ENCODE measurements at regions not wholly inside any gene's neighbourhood (a gene's known extent, or its start where the extent isn't known, plus 50 kb on each side); places are given as distances from the start of the nearest gene placed in this dataset.

DNA sequence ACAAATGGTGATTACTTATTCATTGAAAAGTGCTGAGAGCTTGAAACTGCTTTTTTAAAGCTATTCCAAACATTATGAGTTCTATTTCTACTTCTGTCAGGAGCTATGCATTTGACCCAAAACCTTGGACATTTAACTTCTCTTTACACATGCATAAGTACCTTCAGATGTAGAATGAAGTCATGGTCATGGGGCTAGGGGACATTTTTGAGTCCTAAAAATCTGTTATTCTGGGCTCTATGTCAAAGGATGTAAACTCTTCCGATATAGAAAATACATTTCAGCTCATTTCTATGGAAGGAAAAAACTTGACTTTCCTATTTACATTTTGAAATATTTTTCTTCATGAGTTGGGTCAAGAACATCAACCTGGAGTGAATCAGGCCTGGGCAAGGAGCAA, 179.5 kb upstream of the CXCL12 start (continued):
- TF ChIP-seq, protein P1, sequence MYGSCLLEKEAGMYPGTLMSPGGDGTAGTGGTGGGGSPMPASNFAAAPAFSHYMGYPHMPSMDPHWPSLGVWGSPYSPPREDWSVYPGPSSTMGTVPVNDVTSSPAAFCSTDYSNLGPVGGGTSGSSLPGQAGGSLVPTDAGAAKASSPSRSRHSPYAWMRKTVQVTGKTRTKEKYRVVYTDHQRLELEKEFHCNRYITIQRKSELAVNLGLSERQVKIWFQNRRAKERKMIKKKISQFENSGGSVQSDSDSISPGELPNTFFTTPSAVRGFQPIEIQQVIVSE (CRISPR knock-in tag; IDR thresholded peaks at IDR 0.05; ENCODE audit: borderline replicate concordance), result no peak
- TF ChIP-seq, protein P2, sequence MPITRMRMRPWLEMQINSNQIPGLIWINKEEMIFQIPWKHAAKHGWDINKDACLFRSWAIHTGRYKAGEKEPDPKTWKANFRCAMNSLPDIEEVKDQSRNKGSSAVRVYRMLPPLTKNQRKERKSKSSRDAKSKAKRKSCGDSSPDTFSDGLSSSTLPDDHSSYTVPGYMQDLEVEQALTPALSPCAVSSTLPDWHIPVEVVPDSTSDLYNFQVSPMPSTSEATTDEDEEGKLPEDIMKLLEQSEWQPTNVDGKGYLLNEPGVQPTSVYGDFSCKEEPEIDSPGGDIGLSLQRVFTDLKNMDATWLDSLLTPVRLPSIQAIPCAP (CRISPR knock-in tag; IDR thresholded peaks at IDR 0.05), result no peak
- TF ChIP-seq, protein P3, sequence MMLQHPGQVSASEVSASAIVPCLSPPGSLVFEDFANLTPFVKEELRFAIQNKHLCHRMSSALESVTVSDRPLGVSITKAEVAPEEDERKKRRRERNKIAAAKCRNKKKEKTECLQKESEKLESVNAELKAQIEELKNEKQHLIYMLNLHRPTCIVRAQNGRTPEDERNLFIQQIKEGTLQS (CRISPR knock-in tag; conservative IDR thresholded peaks at IDR 0.05), result no peak
- no peak for TF ChIP-seq ESRRA (CRISPR knock-in tag; IDR thresholded peaks at IDR 0.05; ENCODE audit: borderline replicate concordance)
- TF ChIP-seq, protein P4, sequence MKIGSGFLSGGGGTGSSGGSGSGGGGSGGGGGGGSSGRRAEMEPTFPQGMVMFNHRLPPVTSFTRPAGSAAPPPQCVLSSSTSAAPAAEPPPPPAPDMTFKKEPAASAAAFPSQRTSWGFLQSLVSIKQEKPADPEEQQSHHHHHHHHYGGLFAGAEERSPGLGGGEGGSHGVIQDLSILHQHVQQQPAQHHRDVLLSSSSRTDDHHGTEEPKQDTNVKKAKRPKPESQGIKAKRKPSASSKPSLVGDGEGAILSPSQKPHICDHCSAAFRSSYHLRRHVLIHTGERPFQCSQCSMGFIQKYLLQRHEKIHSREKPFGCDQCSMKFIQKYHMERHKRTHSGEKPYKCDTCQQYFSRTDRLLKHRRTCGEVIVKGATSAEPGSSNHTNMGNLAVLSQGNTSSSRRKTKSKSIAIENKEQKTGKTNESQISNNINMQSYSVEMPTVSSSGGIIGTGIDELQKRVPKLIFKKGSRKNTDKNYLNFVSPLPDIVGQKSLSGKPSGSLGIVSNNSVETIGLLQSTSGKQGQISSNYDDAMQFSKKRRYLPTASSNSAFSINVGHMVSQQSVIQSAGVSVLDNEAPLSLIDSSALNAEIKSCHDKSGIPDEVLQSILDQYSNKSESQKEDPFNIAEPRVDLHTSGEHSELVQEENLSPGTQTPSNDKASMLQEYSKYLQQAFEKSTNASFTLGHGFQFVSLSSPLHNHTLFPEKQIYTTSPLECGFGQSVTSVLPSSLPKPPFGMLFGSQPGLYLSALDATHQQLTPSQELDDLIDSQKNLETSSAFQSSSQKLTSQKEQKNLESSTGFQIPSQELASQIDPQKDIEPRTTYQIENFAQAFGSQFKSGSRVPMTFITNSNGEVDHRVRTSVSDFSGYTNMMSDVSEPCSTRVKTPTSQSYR (CRISPR knock-in tag; IDR thresholded peaks at IDR 0.05), result no peak
- TF ChIP-seq TCF7 (CRISPR knock-in tag; IDR thresholded peaks at IDR 0.05; ENCODE audit: low read depth), result no peak
- TF ChIP-seq ZNF416 (CRISPR knock-in tag; IDR thresholded peaks at IDR 0.05), result no peak
- TF ChIP-seq CREM (CRISPR knock-in tag; IDR thresholded peaks at IDR 0.05), result no peak
- no peak for TF ChIP-seq PRRX2 (CRISPR knock-in tag; IDR thresholded peaks at IDR 0.05)

DNA sequence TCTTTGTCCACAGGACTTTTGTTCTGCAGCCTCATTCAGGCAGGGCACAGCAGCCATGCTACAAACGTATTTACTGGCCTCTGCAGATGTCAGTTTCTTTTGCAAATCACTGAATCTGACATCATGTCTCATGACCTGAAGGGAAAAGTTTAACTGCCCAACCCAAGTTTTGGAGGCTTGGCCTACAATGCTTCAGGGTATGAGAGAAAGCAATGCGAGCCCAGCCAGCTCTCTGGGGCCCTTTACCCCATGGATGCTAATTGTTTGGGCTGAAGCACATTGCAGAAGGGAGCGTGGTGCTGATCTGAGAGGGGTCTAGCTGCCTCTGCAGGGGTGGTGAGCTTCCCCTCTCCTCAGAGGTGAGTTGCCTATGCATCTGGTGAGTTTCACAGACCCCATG, 179.9 kb upstream of the CXCL12 start:
- H3K9me3 Mint-ChIP-seq, result no peaks in the 10 kb centered on the region
- DNase-seq (ENCODE audit: low spot score) (no peak), ATAC-seq (no peak)
- no peak overlapping the region for H3K4me3 Mint-ChIP-seq
- H3K4me1 Mint-ChIP-seq, result peaks cover 5% of the 10 kb centered on the region
- ChIA-PET CTCF (no interaction called here), POLR2A (no interaction called here)
- TF ChIP-seq SMAD4 (CRISPR knock-in tag; IDR thresholded peaks at IDR 0.05), result no peak
- TF ChIP-seq, protein P5, sequence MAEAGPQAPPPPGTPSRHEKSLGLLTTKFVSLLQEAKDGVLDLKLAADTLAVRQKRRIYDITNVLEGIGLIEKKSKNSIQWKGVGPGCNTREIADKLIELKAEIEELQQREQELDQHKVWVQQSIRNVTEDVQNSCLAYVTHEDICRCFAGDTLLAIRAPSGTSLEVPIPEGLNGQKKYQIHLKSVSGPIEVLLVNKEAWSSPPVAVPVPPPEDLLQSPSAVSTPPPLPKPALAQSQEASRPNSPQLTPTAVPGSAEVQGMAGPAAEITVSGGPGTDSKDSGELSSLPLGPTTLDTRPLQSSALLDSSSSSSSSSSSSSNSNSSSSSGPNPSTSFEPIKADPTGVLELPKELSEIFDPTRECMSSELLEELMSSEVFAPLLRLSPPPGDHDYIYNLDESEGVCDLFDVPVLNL (CRISPR knock-in tag; IDR thresholded peaks at IDR 0.05; ENCODE audit: borderline replicate concordance, low read depth), result no peak
- no peak for TF ChIP-seq CREM (CRISPR knock-in tag; IDR thresholded peaks at IDR 0.05)
- TF ChIP-seq, protein P1 (CRISPR knock-in tag; IDR thresholded peaks at IDR 0.05; ENCODE audit: borderline replicate concordance), result no peak
- no peak for TF ChIP-seq OVOL2 (CRISPR knock-in tag; IDR thresholded peaks at IDR 0.05; ENCODE audit: borderline replicate concordance)
- no peak for TF ChIP-seq KAT7 (CRISPR knock-in tag; IDR thresholded peaks at IDR 0.05; ENCODE audit: borderline replicate concordance)
- no peak for TF ChIP-seq ZBTB21 (CRISPR knock-in tag; IDR thresholded peaks at IDR 0.05; ENCODE audit: borderline replicate concordance)
- TF ChIP-seq, protein P6, sequence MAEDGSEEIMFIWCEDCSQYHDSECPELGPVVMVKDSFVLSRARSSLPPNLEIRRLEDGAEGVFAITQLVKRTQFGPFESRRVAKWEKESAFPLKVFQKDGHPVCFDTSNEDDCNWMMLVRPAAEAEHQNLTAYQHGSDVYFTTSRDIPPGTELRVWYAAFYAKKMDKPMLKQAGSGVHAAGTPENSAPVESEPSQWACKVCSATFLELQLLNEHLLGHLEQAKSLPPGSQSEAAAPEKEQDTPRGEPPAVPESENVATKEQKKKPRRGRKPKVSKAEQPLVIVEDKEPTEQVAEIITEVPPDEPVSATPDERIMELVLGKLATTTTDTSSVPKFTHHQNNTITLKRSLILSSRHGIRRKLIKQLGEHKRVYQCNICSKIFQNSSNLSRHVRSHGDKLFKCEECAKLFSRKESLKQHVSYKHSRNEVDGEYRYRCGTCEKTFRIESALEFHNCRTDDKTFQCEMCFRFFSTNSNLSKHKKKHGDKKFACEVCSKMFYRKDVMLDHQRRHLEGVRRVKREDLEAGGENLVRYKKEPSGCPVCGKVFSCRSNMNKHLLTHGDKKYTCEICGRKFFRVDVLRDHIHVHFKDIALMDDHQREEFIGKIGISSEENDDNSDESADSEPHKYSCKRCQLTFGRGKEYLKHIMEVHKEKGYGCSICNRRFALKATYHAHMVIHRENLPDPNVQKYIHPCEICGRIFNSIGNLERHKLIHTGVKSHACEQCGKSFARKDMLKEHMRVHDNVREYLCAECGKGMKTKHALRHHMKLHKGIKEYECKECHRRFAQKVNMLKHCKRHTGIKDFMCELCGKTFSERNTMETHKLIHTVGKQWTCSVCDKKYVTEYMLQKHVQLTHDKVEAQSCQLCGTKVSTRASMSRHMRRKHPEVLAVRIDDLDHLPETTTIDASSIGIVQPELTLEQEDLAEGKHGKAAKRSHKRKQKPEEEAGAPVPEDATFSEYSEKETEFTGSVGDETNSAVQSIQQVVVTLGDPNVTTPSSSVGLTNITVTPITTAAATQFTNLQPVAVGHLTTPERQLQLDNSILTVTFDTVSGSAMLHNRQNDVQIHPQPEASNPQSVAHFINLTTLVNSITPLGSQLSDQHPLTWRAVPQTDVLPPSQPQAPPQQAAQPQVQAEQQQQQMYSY (CRISPR knock-in tag; IDR thresholded peaks at IDR 0.05), result no peak
- TF ChIP-seq, protein P7, sequence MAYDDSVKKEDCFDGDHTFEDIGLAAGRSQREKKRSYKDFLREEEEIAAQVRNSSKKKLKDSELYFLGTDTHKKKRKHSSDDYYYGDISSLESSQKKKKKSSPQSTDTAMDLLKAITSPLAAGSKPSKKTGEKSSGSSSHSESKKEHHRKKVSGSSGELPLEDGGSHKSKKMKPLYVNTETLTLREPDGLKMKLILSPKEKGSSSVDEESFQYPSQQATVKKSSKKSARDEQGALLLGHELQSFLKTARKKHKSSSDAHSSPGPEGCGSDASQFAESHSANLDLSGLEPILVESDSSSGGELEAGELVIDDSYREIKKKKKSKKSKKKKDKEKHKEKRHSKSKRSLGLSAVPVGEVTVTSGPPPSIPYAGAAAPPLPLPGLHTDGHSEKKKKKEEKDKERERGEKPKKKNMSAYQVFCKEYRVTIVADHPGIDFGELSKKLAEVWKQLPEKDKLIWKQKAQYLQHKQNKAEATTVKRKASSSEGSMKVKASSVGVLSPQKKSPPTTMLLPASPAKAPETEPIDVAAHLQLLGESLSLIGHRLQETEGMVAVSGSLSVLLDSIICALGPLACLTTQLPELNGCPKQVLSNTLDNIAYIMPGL (CRISPR knock-in tag; IDR thresholded peaks at IDR 0.05), result no peak
- no peak for TF ChIP-seq ZNF423 (CRISPR knock-in tag; IDR thresholded peaks at IDR 0.05)
- TF ChIP-seq TEAD4 (CRISPR knock-in tag; IDR thresholded peaks at IDR 0.05), result no peak
- TF ChIP-seq ZNF121 (CRISPR knock-in tag; IDR thresholded peaks at IDR 0.05), result no peak
- no peaks in the 10 kb centered on the region for H3K36me3 Mint-ChIP-seq
- no peaks in the 10 kb centered on the region; the same call in 1 of the 2 replicates for H3K27me3 Mint-ChIP-seq (ENCODE audit: low read depth)
- no peak overlapping the region for H3K27ac Mint-ChIP-seq
